ENCODE measurements at regions not wholly inside any gene's neighbourhood (a gene's known extent, or its start where the extent isn't known, plus 50 kb on each side); places are given as distances from the start of the nearest gene placed in this dataset.

DNA sequence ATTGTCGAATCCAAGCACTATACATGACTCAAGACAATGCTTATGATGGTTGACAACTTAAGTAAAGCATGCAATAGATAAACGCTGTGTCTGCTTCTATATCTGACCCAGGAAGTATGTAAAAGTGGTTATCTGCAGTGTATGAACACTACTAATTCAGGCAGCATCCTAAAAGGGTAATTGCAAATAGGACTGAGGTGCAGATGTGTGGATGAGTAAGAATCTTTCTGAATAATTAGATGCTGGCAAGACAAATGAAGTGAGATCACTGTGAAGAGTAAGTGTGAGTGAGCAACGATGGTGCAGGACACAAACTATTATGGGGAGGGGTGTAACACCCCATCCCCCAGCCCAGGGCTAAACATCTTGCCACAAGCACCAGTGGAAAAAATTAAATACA lies 195.7 kb upstream of the CHRNA7 start:
- no peak for DNase-seq (ENCODE audit: low spot score)
- Histone ChIP-seq H4K91ac (ENCODE audit: low read depth, low read length, poor library complexity) (no peak overlapping the region), H2BK12ac (ENCODE audit: low read length) (no peak overlapping the region), H3K4me3 (ENCODE audit: low read length in 2 of 2) (no peak overlapping the region), H2BK15ac (ENCODE audit: low read length) (no peak overlapping the region), H3K23ac (ENCODE audit: low read depth, low read length, poor library complexity) (no peak overlapping the region), H3K18ac (ENCODE audit: low read length) (no peak overlapping the region), H3K4me2 (ENCODE audit: insufficient read depth, low read length, poor library complexity, severe bottlenecking) (no peak overlapping the region), H3K9ac (ENCODE audit: low read depth, low read length, poor library complexity) (no peak overlapping the region), H3K14ac (ENCODE audit: low read length) (no peak overlapping the region), H3K4me1 (ENCODE audit: control insufficient read depth in 2 of 2, insufficient read depth in 1 of 2, low read depth in 1 of 2, low read length in 2 of 2) (no peaks in the 10 kb centered on the region), H3K36me3 (replicated peaks in 1 of 2; ENCODE audit: control insufficient read depth in 2 of 2, insufficient read depth in 2 of 2, low read length in 2 of 2) (no peaks in the 10 kb centered on the region), H2AK5ac (ENCODE audit: low read depth, low read length) (no peak overlapping the region), H2BK5ac (ENCODE audit: low read length) (no peak overlapping the region), H2AFZ (ENCODE audit: low read length) (no peak overlapping the region), H3K9me3 (replicated peaks in 1 of 2; ENCODE audit: control insufficient read depth in 2 of 2, insufficient read depth in 1 of 2, low read depth in 1 of 2, low read length in 2 of 2) (no peaks in the 10 kb centered on the region), H3K27ac (replicated peaks; ENCODE audit: low read length) (no peak overlapping the region), H3K79me1 (ENCODE audit: low read depth, low read length) (no peaks in the 10 kb centered on the region), H3K27me3 (ENCODE audit: control insufficient read depth in 3 of 3, insufficient read depth in 3 of 3, low read depth in 1 of 3, low read length in 3 of 3) (no peaks in the 10 kb centered on the region), H3K4ac (ENCODE audit: low read length) (no peak overlapping the region), H2BK120ac (ENCODE audit: low read depth, low read length) (no peak overlapping the region), H4K8ac (ENCODE audit: low read depth, low read length) (no peak overlapping the region)
- no CpG with 5 or more reads among the region's 3 CpGs for WGBS, 2 donors (ENCODE audit: extremely low coverage in 2 of 2, insufficient read length in 2 of 2, insufficient replicate concordance in 1 of 2)

DNA sequence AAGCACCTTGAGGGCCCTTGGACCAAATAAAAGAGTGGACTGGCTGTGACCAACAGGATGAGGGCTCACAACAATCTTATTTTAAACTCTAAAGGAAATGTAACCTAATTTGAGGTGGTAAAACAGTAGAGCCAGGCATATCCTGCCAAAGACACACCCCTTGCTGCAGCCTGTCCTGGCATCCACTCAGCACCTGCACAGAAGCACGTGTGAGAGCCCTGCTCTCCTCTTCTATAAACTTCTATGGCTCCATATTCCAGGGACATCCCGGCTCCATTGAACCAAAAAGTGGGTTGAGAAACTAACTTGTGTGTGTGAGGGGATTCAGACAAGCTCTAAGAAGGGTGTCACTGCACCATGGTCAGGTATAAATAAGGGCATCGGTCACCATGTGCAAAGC lies 190.9 kb upstream of the CHRNA7 start:
- Histone ChIP-seq H2BK12ac (ENCODE audit: low read length) (no peak overlapping the region), H3K9me3 (replicated peaks in 1 of 2; ENCODE audit: control insufficient read depth in 2 of 2, insufficient read depth in 1 of 2, low read depth in 1 of 2, low read length in 2 of 2) (no peaks in the 10 kb centered on the region), H2AFZ (ENCODE audit: low read length) (no peak overlapping the region), H3K36me3 (replicated peaks in 1 of 2; ENCODE audit: control insufficient read depth in 2 of 2, insufficient read depth in 2 of 2, low read length in 2 of 2) (no peaks in the 10 kb centered on the region), H3K27me3 (ENCODE audit: control insufficient read depth in 3 of 3, insufficient read depth in 3 of 3, low read depth in 1 of 3, low read length in 3 of 3) (no peaks in the 10 kb centered on the region), H3K14ac (ENCODE audit: low read length) (no peak overlapping the region), H2BK120ac (ENCODE audit: low read depth, low read length) (no peak overlapping the region), H3K4me3 (ENCODE audit: low read length in 2 of 2) (no peak overlapping the region), H2BK5ac (ENCODE audit: low read length) (no peak overlapping the region), H2AK5ac (ENCODE audit: low read depth, low read length) (no peak overlapping the region), H3K18ac (ENCODE audit: low read length) (no peak overlapping the region), H3K4ac (ENCODE audit: low read length) (no peak overlapping the region), H4K8ac (ENCODE audit: low read depth, low read length) (no peak overlapping the region), H2BK15ac (ENCODE audit: low read length) (no peak overlapping the region), H3K79me1 (ENCODE audit: low read depth, low read length) (no peaks in the 10 kb centered on the region), H3K23ac (ENCODE audit: low read depth, low read length, poor library complexity) (no peak overlapping the region), H3K9ac (ENCODE audit: low read depth, low read length, poor library complexity) (no peak overlapping the region), H3K4me1 (ENCODE audit: control insufficient read depth in 2 of 2, insufficient read depth in 1 of 2, low read depth in 1 of 2, low read length in 2 of 2) (peaks cover 0 to 1% of the 10 kb centered on the region in 2 donors), H3K27ac (replicated peaks; ENCODE audit: low read length) (no peak overlapping the region), H3K4me2 (ENCODE audit: insufficient read depth, low read length, poor library complexity, severe bottlenecking) (no peak overlapping the region), H4K91ac (ENCODE audit: low read depth, low read length, poor library complexity) (no peak overlapping the region)
- DNase-seq (ENCODE audit: low spot score), result no peak
- WGBS, 2 donors (ENCODE audit: extremely low coverage in 2 of 2, insufficient read length in 2 of 2, insufficient replicate concordance in 1 of 2), result no CpG with 5 or more reads among the region's 3 CpGs

DNA sequence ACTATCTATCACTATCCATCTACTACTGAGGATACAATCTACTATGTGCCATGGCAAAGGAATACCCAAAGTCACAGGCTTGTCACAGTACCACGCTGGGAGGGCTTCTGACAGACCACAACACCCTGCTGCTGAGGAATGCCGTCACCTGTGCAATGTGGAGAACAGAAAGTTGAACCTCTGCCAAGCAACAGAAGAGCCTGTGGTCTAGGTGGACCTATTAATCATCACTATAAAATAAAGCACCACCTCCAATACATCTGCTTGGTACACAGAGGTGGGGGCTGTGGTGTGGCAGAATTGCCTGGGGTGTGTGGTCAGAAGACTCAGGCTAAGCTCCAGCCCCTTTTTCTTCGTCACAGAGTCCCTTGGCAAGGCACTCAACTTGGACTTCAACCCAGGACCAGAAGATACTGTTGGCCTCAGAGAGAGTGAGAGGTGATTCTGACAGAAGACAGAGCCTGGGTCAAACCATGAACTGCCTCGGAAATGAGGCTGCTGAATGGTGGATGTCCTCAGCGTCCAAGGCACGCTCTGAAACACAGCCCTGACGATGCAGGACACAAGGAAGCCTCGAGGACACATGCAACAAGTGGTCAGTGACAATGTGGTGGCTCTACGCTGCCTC lies 189.4 kb upstream of the CHRNA7 start:
- Histone ChIP-seq H3K4me3 (ENCODE audit: low read length in 2 of 2) (peak overlapping the region in 1 of 2 donors; percentile 53), H3K23ac (ENCODE audit: low read depth, low read length, poor library complexity) (no peak overlapping the region), H3K4ac (ENCODE audit: low read length) (no peak overlapping the region), H2AK5ac (ENCODE audit: low read depth, low read length) (no peak overlapping the region), H3K9ac (ENCODE audit: low read depth, low read length, poor library complexity) (no peak overlapping the region), H4K91ac (ENCODE audit: low read depth, low read length, poor library complexity) (no peak overlapping the region), H4K8ac (ENCODE audit: low read depth, low read length) (no peak overlapping the region), H3K36me3 (replicated peaks in 1 of 2; ENCODE audit: control insufficient read depth in 2 of 2, insufficient read depth in 2 of 2, low read length in 2 of 2) (no peaks in the 10 kb centered on the region), H3K4me1 (ENCODE audit: control insufficient read depth in 2 of 2, insufficient read depth in 1 of 2, low read depth in 1 of 2, low read length in 2 of 2) (peaks cover 0 to 1% of the 10 kb centered on the region in 2 donors), H3K14ac (ENCODE audit: low read length) (no peak overlapping the region), H3K79me1 (ENCODE audit: low read depth, low read length) (no peaks in the 10 kb centered on the region), H3K18ac (ENCODE audit: low read length) (no peak overlapping the region), H2BK5ac (ENCODE audit: low read length) (no peak overlapping the region), H2BK15ac (ENCODE audit: low read length) (no peak overlapping the region), H3K27ac (replicated peaks; ENCODE audit: low read length) (no peak overlapping the region), H2AFZ (ENCODE audit: low read length) (no peak overlapping the region), H3K4me2 (ENCODE audit: insufficient read depth, low read length, poor library complexity, severe bottlenecking) (no peak overlapping the region), H2BK12ac (ENCODE audit: low read length) (no peak overlapping the region), H2BK120ac (ENCODE audit: low read depth, low read length) (no peak overlapping the region), H3K27me3 (ENCODE audit: control insufficient read depth in 3 of 3, insufficient read depth in 3 of 3, low read depth in 1 of 3, low read length in 3 of 3) (no peaks in the 10 kb centered on the region), H3K9me3 (replicated peaks in 1 of 2; ENCODE audit: control insufficient read depth in 2 of 2, insufficient read depth in 1 of 2, low read depth in 1 of 2, low read length in 2 of 2) (no peaks in the 10 kb centered on the region)
- no CpG with 5 or more reads among the region's 9 CpGs for WGBS, 2 donors (ENCODE audit: extremely low coverage in 2 of 2, insufficient read length in 2 of 2, insufficient replicate concordance in 1 of 2)
- DNase-seq (ENCODE audit: low spot score), result no peak

DNA sequence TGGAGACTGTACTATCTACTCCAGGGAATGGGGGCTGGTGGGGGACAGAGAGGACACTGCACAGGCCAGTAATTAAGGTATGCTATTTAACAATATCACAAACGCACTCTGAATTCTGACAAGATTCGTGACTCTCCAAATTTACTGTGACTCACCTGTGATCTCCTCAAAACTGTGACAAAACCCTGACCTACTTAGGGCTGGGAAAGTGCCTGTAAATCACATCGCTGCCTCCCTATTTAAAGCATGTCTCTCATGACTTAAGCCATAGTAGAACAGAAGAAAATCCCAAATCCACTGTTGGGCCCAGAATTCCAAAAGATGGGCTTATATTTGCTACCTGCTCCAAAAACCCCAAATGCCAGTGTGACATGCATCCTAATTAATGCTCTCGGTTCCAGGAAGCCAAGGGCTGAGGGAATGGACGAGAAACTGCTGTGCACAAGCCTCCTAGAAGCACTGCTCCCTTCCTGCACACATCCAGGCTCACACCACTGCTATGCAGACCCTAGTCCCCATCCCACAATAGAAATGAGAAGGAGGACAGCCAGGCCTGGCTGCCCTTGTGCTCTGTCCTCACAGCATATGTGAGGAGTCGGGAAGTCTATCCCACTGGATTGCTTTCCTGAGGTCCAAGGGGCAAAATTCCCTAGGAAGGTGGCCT lies 187.7 kb upstream of the CHRNA7 start:
- peaks cover 0 to 1% of the 10 kb centered on the region in 2 donors for H3K4me1 ChIP-seq (ENCODE audit: control insufficient read depth in 2 of 2, insufficient read depth in 1 of 2, low read depth in 1 of 2, low read length in 2 of 2)
- H2AK5ac ChIP-seq (ENCODE audit: low read depth, low read length), result no peak overlapping the region
- no peak overlapping the region for H3K4me2 ChIP-seq (ENCODE audit: insufficient read depth, low read length, poor library complexity, severe bottlenecking)
- no peak overlapping the region for H4K91ac ChIP-seq (ENCODE audit: low read depth, low read length, poor library complexity)
- no peaks in the 10 kb centered on the region for H3K79me1 ChIP-seq (ENCODE audit: low read depth, low read length)
- no peak overlapping the region for H2BK5ac ChIP-seq (ENCODE audit: low read length)
- no peaks in the 10 kb centered on the region for H3K36me3 ChIP-seq (replicated peaks in 1 of 2; ENCODE audit: control insufficient read depth in 2 of 2, insufficient read depth in 2 of 2, low read length in 2 of 2)
- H2BK15ac ChIP-seq (ENCODE audit: low read length), result no peak overlapping the region
- no peak overlapping the region for H3K18ac ChIP-seq (ENCODE audit: low read length)
- no peaks in the 10 kb centered on the region for H3K9me3 ChIP-seq (replicated peaks in 1 of 2; ENCODE audit: control insufficient read depth in 2 of 2, insufficient read depth in 1 of 2, low read depth in 1 of 2, low read length in 2 of 2)
- H3K27ac ChIP-seq (replicated peaks; ENCODE audit: low read length), result no peak overlapping the region
- no peak overlapping the region for H3K4me3 ChIP-seq (ENCODE audit: low read length in 2 of 2)
- no peak for DNase-seq (ENCODE audit: low spot score)
- no peak overlapping the region for H3K23ac ChIP-seq (ENCODE audit: low read depth, low read length, poor library complexity)
- no peak overlapping the region for H2AFZ ChIP-seq (ENCODE audit: low read length)
- no peaks in the 10 kb centered on the region for H3K27me3 ChIP-seq (ENCODE audit: control insufficient read depth in 3 of 3, insufficient read depth in 3 of 3, low read depth in 1 of 3, low read length in 3 of 3)
- H3K9ac ChIP-seq (ENCODE audit: low read depth, low read length, poor library complexity), result no peak overlapping the region
- no peak overlapping the region for H3K14ac ChIP-seq (ENCODE audit: low read length)
- no peak overlapping the region for H4K8ac ChIP-seq (ENCODE audit: low read depth, low read length)
- WGBS, 2 donors (ENCODE audit: extremely low coverage in 2 of 2, insufficient read length in 2 of 2, insufficient replicate concordance in 1 of 2), result no CpG with 5 or more reads among the region's 6 CpGs
- no peak overlapping the region for H3K4ac ChIP-seq (ENCODE audit: low read length)
- no peak overlapping the region for H2BK12ac ChIP-seq (ENCODE audit: low read length)
- H2BK120ac ChIP-seq (ENCODE audit: low read depth, low read length), result no peak overlapping the region
